ENCODE measurements at regions not wholly inside any gene's neighbourhood (a gene's known extent, or its start where the extent isn't known, plus 50 kb on each side); places are given as distances from the start of the nearest gene placed in this dataset.

GRCh38 chr6:78487401-78487800, 379.9 kb upstream of the IRAK1BP1 start:
- TF ChIP-seq, protein P1, sequence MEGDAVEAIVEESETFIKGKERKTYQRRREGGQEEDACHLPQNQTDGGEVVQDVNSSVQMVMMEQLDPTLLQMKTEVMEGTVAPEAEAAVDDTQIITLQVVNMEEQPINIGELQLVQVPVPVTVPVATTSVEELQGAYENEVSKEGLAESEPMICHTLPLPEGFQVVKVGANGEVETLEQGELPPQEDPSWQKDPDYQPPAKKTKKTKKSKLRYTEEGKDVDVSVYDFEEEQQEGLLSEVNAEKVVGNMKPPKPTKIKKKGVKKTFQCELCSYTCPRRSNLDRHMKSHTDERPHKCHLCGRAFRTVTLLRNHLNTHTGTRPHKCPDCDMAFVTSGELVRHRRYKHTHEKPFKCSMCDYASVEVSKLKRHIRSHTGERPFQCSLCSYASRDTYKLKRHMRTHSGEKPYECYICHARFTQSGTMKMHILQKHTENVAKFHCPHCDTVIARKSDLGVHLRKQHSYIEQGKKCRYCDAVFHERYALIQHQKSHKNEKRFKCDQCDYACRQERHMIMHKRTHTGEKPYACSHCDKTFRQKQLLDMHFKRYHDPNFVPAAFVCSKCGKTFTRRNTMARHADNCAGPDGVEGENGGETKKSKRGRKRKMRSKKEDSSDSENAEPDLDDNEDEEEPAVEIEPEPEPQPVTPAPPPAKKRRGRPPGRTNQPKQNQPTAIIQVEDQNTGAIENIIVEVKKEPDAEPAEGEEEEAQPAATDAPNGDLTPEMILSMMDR (IDR thresholded peaks at IDR 0.05): no peak
- no peak for TF ChIP-seq POLR2A (IDR thresholded peaks at IDR 0.05)

All from suprapubic skin (tissue), 3 donors.